HepG2 (cell line): ENCODE measurements at regions not wholly inside any gene's neighbourhood (a gene's known extent, or its start where the extent isn't known, plus 50 kb on each side); places are given as distances from the start of the nearest gene placed in this dataset.

ENCODE experiments used
- ATAC-seq: fragments of 200-7000 bp; cut with Tn5 transposase; 3 replicates; pipeline ENCODE4 v1.9.1; 2020; ENCODE audit warnings: mild to moderate bottlenecking, moderate library complexity
- BruUV-seq: library from RNA; stranded (reverse); fragments of 400-500 nt; replicated peaks from 2 replicates; lab custom pipeline; 2021; lab: Mats Ljungman, UMichigan
- CTCF ChIA-PET: fragments of 300-600 bp; formaldehyde crosslinking; extraction: SDS; loops from one replicate; lab custom pipeline; 2021; ENCODE audit warnings: low total read pairs, inconsistent platforms, low intra/inter-chr PET ratio; lab: Yijun Ruan, JAX
- POLR2A ChIA-PET: fragments of 350-600 bp; sonication (Branson Sonifier 250); formaldehyde crosslinking; loops from one replicate; lab custom pipeline; 2020; ENCODE audit warnings: antibody characterized with exemption, inconsistent platforms; lab: Yijun Ruan, JAX
- DNase-seq: peaks from one replicate; pipeline ENCODE4 v3.0.0-alpha.2; 2015; ENCODE audit warnings: low spot score
- FAIRE-seq: peaks from 3 replicates; lab custom pipeline; 2011; peaks lifted over from hg19 to GRCh38; lab: Jason Lieb, UNC
- H2AFZ ChIP-seq: one replicate; pipeline ENCODE4 v1.6.1; 2011; ENCODE audit warnings: low read length, inconsistent platforms
- H3K27ac ChIP-seq: fragments of 300-600 bp; 3 replicates; pipeline ENCODE4 v1.8.0; 2011; ENCODE audit warnings: mixed run types, mild to moderate bottlenecking, mixed read lengths, low read length, inconsistent platforms; ENCODE audit not compliant: insufficient read depth; ENCODE audit errors: extremely low read length
- H3K27me3 ChIP-seq, 2 experiments: fragments of 200-600 bp in 1 of 2; 2 replicates in 1 of 2; 3 replicates in 1 of 2; pipeline versions ENCODE4 v1.6.0 to v1.8.0; 2011; ENCODE audit warnings: low read length in 2 of 2, mild to moderate bottlenecking in 2 of 2, moderate library complexity in 2 of 2, inconsistent platforms in 1 of 2; ENCODE audit not compliant: insufficient read depth in 2 of 2, control insufficient read depth in 1 of 2
- H3K36me3 ChIP-seq, 2 experiments: fragments of 200-600 bp in 1 of 2; replicated peaks in 1 of 2; 2 replicates in 1 of 2; 3 replicates in 1 of 2; pipeline versions ENCODE4 v1.5.1 to v1.8.0; 2011; ENCODE audit warnings: low read length in 2 of 2, inconsistent platforms in 1 of 2; ENCODE audit not compliant: insufficient read depth in 2 of 2, control insufficient read depth in 1 of 2
- H3K4me1 ChIP-seq: 2 replicates; pipeline ENCODE4 v1.5.1; 2012; ENCODE audit warnings: low read length, inconsistent platforms; ENCODE audit not compliant: insufficient read depth
- H3K4me2 ChIP-seq: 2 replicates; pipeline ENCODE4 v1.6.0; 2011; ENCODE audit warnings: low read depth, low read length, inconsistent platforms
- H3K4me3 ChIP-seq, 3 experiments: fragments of 200-600 bp in 1 of 3; sonication (generic), shearing (Covaris generic) in 1 of 3; replicated peaks in 1 of 3; 2 replicates each; pipeline ENCODE4 v1.5.1; 2011 to 2016; ENCODE audit warnings: low read length in 3 of 3, inconsistent platforms in 2 of 3, low read depth in 2 of 3, mild to moderate bottlenecking in 2 of 3, control low read depth in 1 of 3, mixed read lengths in 1 of 3; ENCODE audit not compliant: insufficient read depth in 1 of 3
- H3K79me2 ChIP-seq: one replicate; pipeline ENCODE4 v1.6.1; 2011; ENCODE audit warnings: low read length, inconsistent platforms; ENCODE audit not compliant: insufficient read depth
- H3K9ac ChIP-seq: 2 replicates; pipeline ENCODE4 v1.6.0; 2011; ENCODE audit warnings: mild to moderate bottlenecking, low read depth, low read length, inconsistent platforms; ENCODE audit not compliant: insufficient read depth
- H3K9me3 ChIP-seq: 2 replicates; pipeline ENCODE4 v1.5.1; 2012; ENCODE audit warnings: mild to moderate bottlenecking, low read length
- H4K20me1 ChIP-seq: 2 replicates; pipeline ENCODE4 v1.6.0; 2011; ENCODE audit warnings: inconsistent platforms, mild to moderate bottlenecking, low read length, moderate library complexity; ENCODE audit not compliant: insufficient read depth
- EEA1 ChIP-seq: sonication (generic); formaldehyde crosslinking; IDR thresholded peaks from 2 replicates; pipeline ENCODE4 v1.5.1; 2020; ENCODE audit warnings: mild to moderate bottlenecking, missing genetic modification reagents, borderline replicate concordance
- FOSL2 ChIP-seq: sonication (generic); formaldehyde crosslinking; IDR thresholded peaks from 2 replicates; pipeline ENCODE4 v1.4.0; 2020; ENCODE audit warnings: missing genetic modification reagents
- FOXK2 ChIP-seq: fragments of 450-650 bp; IDR thresholded peaks from 2 replicates; pipeline ENCODE4 v1.6.1; 2016
- HMGXB3 ChIP-seq: sonication (generic); formaldehyde crosslinking; IDR thresholded peaks from 2 replicates; pipeline ENCODE4 v1.4.0; 2020; ENCODE audit warnings: missing genetic modification reagents, borderline replicate concordance
- PCBP1 ChIP-seq: fragments of 200-400 bp; formaldehyde crosslinking; IDR thresholded peaks from 2 replicates; pipeline ENCODE4 v1.6.1; 2017; ENCODE audit warnings: mild to moderate bottlenecking, low read depth, low read length, borderline replicate concordance
- SALL2 ChIP-seq: sonication (generic); formaldehyde crosslinking; IDR thresholded peaks from 2 replicates; pipeline ENCODE4 v1.8.1; 2023; ENCODE audit warnings: mild to moderate bottlenecking, missing genetic modification reagents, inconsistent platforms
- XBP1 ChIP-seq: sonication (generic); formaldehyde crosslinking; IDR thresholded peaks from 2 replicates; pipeline ENCODE4 v1.5.0; 2020; ENCODE audit warnings: missing genetic modification reagents
- ZNF414 ChIP-seq: sonication (generic); formaldehyde crosslinking; IDR thresholded peaks from 2 replicates; pipeline ENCODE4 v1.5.0; 2020; ENCODE audit warnings: missing genetic modification reagents
- ZNF841 ChIP-seq: sonication (generic); formaldehyde crosslinking; IDR thresholded peaks from 2 replicates; pipeline ENCODE4 v1.8.1; 2023; ENCODE audit warnings: missing genetic modification reagents, borderline replicate concordance
- ZSCAN22 ChIP-seq: sonication (generic); formaldehyde crosslinking; IDR thresholded peaks from 2 replicates; pipeline ENCODE4 v1.4.0; 2020; ENCODE audit warnings: mild to moderate bottlenecking, missing genetic modification reagents
- WGBS: methylation state at CpG from one replicate; pipeline ENCODE4 v1.1.6; 2017; ENCODE audit warnings: low lambda C conversion rate; 5-methylcytosine and 5-hydroxymethylcytosine counted together
- in situ Hi-C: cut with HindIII; loops from 2 replicates; pipeline ENCODE4 v1.10.0; 2017; ENCODE audit warnings: low pct_unique_long_range_greater_than_20kb; ENCODE audit not compliant: extremely low pct_ligation_motif_present
- intact Hi-C: fragments of 100-400 bp; cut with micrococcal nuclease; formaldehyde crosslinking; loops from one replicate; pipeline ENCODE4 v1.10.0; 2022; ENCODE audit not compliant: unreplicated experiment
- TF ChIP-seq, protein P1 (sequence below): sonication (generic); formaldehyde crosslinking; IDR thresholded peaks from 2 replicates; pipeline ENCODE4 v1.4.0; 2020; ENCODE audit warnings: missing genetic modification reagents, borderline replicate concordance
- TF ChIP-seq, protein P2 (sequence below): sonication (generic); formaldehyde crosslinking; IDR thresholded peaks from 2 replicates; pipeline ENCODE4 v1.4.0; 2020; ENCODE audit warnings: missing genetic modification reagents; ENCODE audit errors: not compliant biosample characterization

DNA sequence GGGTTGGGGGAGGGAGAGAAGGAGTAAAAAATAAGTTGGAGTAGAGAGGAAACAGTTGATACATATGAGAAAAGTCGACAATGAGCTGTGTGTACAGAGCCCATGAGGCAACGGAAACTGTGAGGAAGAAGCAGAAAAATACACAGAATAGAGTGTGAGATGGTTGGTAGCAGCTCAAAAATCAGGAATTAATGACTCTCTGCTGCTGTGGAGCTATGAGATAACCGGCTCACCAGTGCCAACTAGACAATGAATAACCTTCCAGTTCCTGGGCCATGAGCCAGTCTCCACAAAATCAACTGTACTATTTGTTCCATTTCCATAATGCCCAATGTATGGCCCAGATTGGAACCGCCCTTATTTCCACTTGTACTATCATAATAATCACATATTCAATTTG, 53.1 kb upstream of the NREP start:
- H3K9me3 ChIP-seq, result no peaks in the 10 kb centered on the region
- H3K4me1 ChIP-seq, result no peaks in the 10 kb centered on the region
- H3K36me3 ChIP-seq, result no peaks in the 10 kb centered on the region
- in situ Hi-C loops, result no loop called here
- ChIA-PET CTCF (no interaction called here), POLR2A (no interaction called here)
- H3K9ac ChIP-seq, result no peak overlapping the region
- no peak overlapping the region for H3K4me3 ChIP-seq
- H3K79me2 ChIP-seq, result no peaks in the 10 kb centered on the region
- WGBS, result 17% methylated on average over 4 of the region's 4 CpGs
- no TSS peak for BruUV-seq
- H3K27ac ChIP-seq, result no peak overlapping the region
- TF ChIP-seq ZNF414 (no peak), XBP1 (CRISPR knock-in tag) (no peak), ZNF841 (no peak), HMGXB3 (CRISPR knock-in tag) (no peak), PCBP1 (no peak), ZSCAN22 (CRISPR knock-in tag) (no peak), FOSL2 (CRISPR knock-in tag) (no peak), SALL2 (CRISPR knock-in tag) (no peak), FOXK2 (no peak), EEA1 (CRISPR knock-in tag) (no peak)
- TF ChIP-seq, protein P1, sequence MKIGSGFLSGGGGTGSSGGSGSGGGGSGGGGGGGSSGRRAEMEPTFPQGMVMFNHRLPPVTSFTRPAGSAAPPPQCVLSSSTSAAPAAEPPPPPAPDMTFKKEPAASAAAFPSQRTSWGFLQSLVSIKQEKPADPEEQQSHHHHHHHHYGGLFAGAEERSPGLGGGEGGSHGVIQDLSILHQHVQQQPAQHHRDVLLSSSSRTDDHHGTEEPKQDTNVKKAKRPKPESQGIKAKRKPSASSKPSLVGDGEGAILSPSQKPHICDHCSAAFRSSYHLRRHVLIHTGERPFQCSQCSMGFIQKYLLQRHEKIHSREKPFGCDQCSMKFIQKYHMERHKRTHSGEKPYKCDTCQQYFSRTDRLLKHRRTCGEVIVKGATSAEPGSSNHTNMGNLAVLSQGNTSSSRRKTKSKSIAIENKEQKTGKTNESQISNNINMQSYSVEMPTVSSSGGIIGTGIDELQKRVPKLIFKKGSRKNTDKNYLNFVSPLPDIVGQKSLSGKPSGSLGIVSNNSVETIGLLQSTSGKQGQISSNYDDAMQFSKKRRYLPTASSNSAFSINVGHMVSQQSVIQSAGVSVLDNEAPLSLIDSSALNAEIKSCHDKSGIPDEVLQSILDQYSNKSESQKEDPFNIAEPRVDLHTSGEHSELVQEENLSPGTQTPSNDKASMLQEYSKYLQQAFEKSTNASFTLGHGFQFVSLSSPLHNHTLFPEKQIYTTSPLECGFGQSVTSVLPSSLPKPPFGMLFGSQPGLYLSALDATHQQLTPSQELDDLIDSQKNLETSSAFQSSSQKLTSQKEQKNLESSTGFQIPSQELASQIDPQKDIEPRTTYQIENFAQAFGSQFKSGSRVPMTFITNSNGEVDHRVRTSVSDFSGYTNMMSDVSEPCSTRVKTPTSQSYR, result no peak
- TF ChIP-seq, protein P2, sequence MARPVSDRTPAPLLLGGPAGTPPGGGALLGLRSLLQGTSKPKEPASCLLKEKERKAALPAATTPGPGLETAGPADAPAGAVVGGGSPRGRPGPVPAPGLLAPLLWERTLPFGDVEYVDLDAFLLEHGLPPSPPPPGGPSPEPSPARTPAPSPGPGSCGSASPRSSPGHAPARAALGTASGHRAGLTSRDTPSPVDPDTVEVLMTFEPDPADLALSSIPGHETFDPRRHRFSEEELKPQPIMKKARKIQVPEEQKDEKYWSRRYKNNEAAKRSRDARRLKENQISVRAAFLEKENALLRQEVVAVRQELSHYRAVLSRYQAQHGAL (CRISPR knock-in tag), result no peak
- DNase-seq (no peak), FAIRE-seq (no peak), ATAC-seq (no peak)
- no peaks in the 10 kb centered on the region for H4K20me1 ChIP-seq
- H3K27me3 ChIP-seq, result no peaks in the 10 kb centered on the region
- no peak overlapping the region for H3K4me2 ChIP-seq
- intact Hi-C loops, result loop anchor here (10.0 kb wide), 1 partner anchor 125 kb away; no protein-coding TSS in a partner anchor
- H2AFZ ChIP-seq, result no peak overlapping the region
